CD4-positive, alpha-beta T cell treated with Interleukin-10 for 1 hour (primary cell): ENCODE measurements at regions not wholly inside any gene's neighbourhood (a gene's known extent, or its start where the extent isn't known, plus 50 kb on each side); places are given as distances from the start of the nearest gene placed in this dataset.
"Not testable (repeated sequence)": the region's sequence is repeated elsewhere in the genome, so short reads cannot be mapped to it uniquely, and the experiment has no call there.

ENCODE experiments used
- DNase-seq: peaks from one replicate; pipeline ENCODE4 v3.0.0-alpha.2; 2020

DNA sequence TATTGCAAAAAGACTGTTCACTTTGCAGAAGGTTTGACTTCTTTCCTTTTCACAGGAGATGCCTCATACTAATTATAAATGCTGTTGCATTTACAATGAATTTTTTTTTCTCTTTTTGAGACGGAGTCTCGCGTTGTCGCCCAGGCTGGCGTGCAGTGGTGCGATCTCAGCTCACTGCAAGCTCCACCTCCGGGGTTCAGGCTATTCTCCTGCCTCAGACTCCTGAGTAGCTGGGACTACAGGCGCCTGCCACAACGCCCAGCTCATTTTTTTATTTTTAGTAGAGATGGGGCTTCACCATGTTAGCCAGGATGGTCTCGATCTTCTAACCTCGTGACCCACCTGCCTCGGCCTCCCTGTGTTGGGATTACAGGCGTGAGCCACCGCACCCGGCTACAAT lies 290.5 kb upstream of the GATB start:
- not testable (repeated sequence) for DNase-seq

DNA sequence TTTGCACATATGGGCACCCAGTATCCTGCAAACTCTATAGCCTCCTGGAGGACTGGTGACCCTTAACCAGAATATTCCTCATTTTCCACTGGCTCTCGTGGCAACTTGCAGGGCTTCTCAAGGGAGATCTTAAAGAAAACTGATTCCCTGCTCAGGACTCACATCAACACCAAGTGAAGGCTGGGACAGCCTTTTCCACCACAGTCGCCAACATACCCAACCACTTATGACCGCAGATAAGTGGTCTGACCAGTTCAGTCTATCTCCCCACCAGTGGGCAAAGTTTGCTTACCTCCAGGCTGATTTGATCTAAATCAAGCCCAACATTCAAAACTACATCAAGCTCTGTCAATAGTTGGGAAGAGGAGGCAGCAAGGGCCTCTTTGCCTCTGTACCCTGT lies 289.3 kb upstream of the GATB start:
- DNase-seq, result no peak

DNA sequence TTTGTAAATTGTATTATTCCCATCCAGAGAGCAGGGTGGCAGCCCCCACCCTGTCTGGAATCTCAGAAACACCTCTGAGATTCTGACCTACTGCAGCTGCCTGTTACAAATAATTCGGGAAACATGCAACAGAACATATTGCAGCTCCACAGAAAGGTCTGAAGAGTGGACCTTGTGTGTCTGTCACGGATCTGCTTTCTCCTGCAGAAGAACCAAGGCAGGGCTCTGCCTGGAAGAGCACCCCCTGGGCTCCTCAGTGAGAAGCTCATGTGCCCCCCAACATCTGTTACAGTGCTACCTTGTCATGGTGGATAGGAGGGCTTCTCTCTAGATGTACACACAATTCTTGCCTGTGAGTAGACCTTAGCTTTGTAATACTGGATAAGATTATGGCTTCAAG lies 286.6 kb upstream of the GATB start:
- DNase-seq, result no peak

DNA sequence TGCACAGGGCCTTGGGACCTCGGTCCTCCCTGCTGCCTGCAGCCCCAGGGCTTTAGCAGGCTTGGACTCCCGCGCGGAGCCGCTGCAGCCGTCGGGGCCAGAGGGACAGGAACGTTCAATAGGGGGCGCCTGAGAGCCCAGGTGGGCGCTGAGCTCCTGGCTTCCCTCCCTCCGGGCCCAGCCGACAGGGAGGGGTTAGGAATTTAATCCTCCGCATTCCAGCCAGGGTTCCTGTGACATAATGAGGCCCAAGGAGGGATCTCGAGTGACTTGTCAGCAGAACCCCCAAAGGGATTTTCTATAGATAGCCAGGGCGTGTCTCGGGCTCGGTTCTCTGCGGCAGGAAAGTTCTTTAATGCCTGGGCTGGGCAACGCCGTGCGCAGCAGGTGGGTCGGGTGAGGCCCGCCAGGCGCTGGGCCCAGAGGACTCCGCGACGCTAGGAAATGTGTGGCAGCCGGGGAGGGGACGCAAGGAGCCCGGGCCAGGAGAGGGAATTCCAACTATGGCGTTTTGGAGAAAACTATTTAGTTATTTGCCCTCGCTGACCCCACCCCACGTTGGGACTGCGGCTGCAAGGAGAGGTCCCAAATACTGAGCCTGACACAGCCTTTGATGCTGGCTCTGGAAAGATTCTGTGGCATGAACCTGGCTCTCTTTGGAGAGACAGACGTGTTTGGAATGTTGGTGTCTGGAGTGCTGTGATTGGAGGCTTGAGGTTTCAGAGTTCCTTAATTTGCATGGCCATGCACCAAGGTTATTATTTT lies 285.2 kb upstream of the GATB start:
- no peak for DNase-seq

DNA sequence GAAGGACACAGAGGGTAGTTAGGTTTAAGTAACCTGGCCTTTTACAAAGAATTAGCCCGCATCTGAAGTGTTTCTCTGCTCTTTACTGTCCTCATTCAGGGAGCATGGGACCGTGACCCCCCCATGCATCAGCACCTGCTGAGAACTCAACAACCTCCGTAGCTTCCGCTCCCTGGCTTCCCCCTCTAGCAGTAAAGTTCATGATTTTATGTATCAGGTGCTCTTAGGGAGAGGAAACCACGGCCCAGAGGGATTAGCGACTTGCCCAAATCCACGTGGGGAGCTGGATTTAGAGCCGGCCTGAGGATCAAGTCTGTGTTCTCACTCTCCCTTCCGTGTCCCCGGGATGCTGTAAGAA lies 284.6 kb upstream of the GATB start:
- DNase-seq, result no peak

DNA sequence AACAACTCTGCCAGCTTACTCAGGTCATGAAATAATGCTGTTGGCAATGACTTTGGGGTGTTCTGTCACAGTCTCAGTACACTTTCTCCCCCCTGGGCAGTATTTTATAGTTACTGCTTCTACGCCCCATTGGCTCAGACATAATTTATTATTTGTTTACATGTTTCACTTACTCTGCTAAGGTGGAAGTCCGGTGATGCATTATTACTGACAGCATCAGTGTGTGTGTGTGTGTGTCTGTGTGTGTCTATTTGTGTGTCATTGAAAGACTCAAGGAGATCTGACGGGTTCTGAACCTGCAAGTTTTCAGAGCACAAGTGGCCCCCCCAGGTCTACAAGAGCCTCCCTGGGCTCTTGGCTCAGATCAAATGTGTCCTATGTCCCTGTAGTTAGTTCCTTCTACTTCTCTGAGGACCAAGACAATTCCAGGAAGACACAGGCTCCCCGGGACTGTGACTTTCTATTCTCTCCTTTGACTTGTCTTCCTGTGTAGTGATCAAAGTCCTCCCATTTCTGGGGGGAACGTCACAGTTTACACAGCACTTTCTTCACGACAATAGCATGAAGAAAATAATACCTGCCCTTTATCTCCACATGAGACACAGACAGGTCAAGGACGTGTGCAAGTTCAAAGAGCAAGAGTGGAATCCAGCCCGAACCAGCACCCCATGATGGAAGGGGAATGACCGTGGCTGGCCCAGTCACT lies 283.7 kb upstream of the GATB start:
- no peak for DNase-seq

DNA sequence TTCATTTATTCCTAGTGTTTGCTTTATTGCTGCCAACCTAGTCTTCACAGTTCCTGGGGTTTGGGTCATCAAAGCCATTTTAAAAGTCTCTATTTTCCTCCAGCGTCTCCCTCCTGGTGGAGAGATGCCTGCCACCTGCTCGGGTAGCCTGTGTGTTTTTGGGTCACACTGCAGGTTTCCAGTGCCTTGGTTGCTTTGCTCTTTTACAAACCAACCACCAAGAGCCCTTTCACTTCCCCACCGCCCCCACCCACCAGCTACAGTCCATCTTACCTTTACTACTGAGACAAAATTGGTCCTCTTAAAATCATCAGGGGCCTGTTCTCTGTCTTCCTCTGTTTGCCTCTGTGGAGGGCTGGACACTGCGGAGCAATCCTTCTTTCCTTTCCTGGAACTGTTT lies 280.5 kb upstream of the GATB start:
- DNase-seq, result no peak

DNA sequence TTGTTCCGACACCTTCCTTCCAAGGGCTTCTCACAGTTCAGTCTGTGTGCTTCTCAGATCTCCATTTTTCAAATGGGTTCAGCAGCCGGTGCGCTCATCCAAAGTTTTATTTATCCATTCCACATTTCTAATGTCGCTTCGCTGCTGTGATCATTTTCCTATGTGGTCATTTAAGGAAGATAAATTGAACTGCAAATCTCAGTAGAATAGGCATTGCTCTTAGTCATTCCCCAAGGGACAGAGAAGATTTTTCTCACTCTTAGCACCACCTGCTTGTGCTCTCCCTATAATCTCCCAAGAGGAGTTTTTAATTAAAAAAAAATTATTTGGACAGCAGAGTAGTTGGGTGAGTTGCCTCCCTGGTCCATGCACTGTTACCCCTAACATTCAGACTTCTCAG lies 278.9 kb upstream of the GATB start:
- no peak for DNase-seq

DNA sequence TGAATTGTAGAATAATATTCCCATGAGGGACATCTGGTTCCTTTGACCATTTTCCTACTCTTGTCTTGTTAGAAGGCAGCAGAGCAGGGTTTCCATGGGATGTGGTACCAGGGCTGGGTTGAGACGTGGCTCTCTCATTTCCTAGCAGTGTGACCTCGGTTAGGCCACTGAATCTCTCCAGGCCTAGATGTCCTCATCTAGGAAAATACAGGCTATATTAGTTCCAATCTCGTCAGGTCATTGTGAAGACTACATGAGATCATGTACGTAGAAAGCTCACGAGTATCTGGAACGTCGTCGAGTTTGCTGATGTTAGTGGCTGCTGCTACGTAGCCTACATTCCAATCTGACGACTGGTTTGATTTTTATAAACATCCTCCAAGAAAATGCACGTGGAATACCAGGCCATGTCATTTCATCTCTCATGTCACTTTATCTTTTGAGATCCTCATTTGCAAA lies 278.2 kb upstream of the GATB start:
- DNase-seq, result no peak

DNA sequence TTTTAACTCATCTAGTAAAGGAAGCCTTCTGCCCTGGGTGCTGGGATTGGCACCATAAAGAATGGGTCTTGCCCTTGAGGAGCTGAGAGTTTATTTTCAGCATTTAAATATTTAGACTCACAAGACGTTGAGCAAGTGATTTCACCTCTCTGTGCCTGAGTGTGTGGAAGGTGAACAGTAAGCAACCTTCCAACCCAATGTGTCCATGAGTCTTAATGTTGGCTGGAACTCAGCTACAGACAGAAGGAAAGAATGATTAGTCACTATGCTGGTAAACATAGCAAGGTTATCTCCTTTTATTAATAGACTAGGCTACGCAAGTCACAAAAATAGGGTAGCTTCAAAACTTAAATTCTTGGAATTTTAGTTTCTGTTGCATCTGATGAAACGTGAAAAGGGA lies 277.4 kb upstream of the GATB start:
- DNase-seq, result no peak

DNA sequence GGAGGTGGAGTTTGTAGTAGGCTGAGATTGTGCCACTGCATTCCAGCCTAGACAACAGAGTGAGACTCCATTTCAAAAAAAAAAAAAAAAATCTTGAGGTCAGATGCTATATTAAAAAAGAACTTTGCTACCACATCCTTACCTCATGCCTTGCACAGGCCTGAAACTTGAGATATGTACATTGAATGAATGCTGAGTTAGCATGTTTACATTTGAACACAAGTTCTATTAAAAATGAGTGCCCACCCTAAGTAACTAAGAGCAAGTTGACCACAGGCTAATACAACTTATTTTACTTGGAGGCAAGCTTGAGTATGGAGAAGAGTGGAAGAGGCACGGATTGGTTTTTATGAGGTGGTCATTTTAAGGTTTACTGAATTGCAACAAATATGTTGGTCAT lies 276.6 kb upstream of the GATB start:
- no peak for DNase-seq

DNA sequence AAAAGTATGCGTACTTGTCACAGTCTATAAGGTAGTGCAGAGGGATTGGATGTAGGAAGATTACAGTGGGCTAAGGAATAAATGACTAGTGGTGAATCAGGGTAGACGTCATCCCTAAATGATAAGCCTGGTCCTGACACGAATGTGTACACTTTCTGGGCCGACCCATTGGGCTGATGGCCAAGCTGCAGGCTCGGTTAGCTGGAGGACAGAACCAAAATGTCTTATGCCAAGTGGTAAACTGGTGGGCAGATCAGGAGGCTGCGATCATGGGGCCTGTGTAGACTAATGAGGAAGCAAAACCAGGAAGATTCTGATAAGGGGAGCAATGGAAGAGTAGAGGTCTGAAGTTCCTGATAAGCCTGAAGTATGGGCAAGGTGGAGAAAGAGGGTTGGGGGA lies 272.8 kb upstream of the GATB start:
- DNase-seq, result no peak

DNA sequence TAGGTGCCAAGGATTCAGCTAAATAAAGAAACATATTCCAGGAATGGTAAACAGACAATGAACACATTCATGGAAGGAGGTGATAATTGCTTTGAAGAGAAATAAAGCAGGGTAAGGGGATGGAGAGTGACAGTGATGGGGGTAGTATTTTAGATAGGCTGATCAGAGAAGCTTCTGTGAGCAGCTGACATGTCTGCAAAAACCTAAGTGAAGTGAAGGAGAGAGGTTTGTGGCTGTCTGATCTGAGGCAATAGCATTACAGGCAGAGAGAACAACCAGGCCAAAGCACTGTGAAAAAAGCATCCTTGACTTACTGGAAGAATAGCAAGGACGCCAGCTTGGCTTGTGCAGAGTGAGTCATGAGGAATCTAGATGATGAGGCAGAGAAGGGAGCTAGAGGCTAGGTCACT lies 271.9 kb upstream of the GATB start:
- DNase-seq, result no peak

DNA sequence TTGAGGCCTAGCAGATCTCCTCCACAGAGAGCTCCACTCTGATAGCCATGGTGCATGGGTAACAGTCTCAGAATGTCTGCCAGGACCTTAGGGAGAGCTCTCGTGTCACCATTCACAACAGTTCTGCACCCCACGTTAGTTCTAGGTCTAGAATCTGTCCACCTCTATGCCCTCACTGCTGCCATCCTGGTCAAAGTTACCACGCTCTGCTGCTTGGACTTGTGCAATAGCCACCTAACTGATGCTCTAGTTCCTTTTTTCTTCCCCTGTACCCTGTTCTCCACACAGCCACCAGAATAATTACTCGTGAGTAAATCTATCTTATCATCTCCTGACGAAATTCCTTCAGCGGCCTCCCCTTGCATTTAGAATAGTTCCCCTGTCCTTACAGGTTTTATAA lies 268.8 kb upstream of the GATB start:
- DNase-seq, result no peak

DNA sequence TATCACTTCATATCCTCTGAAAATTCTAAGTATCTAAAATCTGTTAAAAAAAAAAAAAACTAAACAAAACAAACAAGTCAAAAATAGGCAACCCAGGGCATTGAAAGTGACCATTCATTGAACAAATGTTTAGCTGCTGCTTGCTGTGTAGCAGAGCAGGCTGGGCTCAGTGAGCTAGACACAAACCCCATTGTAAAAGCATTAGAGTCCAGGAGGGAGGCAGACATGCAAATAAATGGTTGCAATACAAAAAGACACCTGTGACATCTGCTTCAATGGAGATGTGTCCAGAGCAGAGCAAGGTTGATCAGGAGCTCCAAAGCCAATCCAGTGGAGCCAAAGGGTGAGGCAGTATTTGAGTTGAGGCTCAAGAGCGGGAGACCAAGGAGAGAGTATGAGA lies 267.3 kb upstream of the GATB start:
- no peak for DNase-seq

DNA sequence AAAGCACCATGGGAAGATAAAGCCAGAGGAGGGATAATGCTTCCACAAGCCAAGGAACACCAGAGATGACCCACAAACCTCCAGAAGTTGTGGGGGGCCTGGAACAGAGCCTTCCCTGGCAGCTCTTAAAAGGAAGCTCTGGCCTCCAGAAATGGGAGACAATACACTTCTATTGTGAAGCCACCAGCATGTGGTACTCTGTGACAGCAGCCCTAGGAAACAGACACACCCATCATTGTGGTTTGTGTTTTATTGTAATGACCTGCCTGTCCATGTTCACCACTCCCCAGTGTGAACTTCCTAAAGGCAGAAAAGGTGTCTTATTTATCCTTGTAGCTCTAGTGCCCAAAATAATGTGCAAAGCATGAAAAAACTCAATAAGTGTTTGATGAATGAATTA lies 264.1 kb upstream of the GATB start:
- peak; percentile 22 for DNase-seq

DNA sequence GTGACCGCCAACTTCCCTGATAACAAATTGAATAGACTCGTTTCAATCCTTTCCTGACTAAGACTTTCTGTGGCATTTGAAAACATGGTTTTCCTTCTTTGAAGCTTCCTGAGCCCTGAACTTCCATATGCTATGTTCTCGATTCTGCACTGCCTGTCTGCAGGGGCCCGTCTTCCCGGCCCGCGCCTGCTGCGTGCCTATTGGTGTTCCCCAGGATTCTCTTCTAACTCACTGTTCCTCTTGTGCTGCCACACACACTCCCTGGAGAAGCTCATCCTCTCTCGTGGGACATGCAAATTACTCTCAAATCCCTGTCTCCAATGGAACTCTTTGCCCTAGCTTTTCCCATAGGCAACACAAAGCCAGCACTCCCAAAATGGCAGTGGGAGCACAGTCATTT lies 262.9 kb upstream of the GATB start:
- no peak for DNase-seq

DNA sequence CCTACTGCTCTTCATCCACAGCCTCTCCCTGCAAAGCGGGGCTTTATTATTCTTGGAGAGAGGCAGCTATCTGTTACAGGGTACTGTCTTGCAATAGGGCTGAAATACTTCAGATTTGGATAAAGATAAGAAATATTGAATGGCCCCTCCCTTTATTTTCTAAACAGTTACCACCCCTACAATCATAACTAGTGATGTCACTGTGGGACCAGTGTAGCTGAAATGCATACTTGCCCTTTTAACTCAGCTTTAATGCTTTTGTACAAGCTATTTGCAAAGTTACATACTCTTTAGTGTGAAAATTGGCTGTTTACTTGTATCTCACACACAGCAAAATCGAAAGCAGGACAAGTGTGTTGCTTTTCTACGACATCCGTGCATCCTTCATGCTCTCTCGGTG lies 261.7 kb upstream of the GATB start:
- DNase-seq, result no peak

DNA sequence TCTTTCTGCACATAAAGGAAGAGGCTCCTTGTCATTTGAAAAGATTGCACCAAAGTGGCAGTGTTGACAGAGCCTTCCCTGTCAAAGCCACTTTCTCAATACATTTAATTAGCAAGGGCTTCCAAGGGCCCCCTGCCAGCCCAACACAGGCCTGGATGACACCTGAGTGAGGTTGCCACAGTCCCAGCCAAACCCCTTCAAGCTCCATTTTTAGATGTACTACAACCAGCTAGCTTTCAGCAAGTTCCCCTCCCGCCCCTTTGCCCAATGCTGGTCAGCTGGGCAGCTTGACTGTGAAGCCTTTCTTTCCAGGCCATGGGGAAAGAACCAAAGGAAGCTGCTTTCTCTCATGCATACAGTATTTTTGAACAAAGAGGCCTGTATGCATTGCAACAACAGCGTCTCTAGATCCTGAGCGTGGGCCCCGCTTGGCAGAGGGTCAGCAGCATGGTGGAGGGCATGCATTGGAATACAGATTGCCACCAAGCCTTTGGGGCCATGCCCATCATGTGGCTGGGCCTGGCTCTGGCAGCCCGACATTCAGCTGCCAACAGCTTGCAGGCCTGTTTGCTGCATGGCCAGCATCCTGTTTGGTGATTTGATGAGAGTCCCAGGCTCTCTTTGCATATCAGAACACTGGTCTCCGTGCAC lies 261.1 kb upstream of the GATB start:
- no peak for DNase-seq

DNA sequence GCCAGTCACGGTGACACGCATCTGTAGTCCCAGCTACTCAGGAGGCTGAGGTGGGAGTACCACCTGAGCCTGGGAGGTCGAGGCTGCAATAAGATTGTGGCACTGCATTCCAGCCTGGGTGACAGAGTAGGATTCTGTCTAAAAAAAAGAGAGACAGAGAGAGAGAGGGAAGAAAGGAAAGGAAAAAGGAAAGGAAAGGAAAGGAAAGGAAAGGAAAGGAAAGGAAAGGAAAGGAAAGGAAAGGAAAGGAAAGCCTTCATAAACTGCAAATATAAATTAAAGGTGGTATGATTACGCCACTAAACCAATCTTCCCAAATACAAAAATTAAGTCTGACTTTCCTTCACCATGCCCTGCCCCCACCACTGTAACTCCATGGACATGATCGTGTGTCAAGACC lies 259.3 kb upstream of the GATB start:
- no peak for DNase-seq

DNA sequence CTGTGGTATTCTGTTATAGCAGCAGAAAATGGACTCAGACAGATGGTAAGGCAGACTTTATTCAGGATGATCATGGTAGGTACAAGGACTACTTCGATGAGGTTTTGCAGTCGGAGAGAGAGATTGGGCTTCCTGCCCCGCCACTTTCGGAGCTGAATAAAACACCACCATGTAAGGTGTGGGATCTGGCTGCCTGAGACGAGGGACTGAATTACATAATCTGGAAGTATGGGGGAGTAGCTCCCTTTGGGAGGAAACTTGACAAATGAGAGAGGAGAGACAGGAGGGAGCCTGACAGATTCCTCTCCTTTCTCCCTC lies 255.5 kb upstream of the GATB start:
- DNase-seq, result no peak

DNA sequence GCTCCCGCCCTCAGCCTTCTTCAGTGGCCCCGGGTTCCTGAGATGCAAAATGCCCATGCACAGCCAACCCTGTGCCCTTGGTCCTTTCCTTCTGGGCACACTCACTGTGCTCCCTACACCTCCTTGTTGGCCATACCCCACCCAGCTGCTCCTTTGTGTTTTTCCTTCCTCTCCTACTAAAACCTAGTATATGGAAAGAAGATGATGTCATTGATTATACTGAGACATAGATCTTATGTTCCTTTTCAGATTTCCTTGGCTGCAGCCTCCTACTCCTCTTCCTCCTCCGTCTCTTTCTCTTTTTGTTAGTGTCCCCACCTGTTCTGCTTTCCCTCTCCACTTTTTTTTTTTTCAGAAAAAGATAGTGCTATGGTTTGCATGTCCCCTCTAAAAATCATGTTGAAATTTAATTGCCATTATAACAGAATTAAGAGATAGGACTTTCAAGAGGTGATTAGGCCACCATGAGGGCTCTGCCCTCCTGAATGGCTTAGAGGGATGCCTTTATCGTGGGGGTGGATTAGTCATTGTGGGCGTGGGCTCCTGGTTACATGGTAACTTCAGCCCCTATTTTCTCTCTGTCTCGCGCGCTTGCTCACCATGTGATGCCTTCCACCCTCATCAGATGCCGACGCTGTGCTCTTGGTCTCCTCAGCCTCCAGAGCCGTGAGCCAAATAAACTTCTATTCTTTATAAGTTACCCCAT lies 254.9 kb upstream of the GATB start:
- no peak for DNase-seq

DNA sequence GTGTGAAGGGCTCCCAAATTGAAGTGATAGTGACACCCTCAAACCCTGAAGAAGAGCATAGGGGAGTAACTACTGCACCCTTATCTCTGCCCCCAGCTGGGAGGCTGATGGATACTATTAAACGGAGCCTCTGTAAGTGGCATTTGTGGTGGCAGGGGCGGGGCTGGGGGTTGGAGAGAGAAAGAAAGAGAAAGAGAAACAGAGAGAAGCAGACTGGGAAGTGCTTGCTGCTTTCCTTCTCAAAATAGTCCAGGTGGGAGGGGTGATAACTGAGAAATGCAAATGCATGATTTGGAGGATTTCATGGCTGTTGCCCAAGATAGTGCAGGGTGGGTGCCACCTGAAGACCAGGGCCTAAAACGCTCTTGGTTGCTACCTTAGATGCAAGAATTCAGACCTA lies 253.5 kb upstream of the GATB start:
- DNase-seq, result peak; percentile 53

DNA sequence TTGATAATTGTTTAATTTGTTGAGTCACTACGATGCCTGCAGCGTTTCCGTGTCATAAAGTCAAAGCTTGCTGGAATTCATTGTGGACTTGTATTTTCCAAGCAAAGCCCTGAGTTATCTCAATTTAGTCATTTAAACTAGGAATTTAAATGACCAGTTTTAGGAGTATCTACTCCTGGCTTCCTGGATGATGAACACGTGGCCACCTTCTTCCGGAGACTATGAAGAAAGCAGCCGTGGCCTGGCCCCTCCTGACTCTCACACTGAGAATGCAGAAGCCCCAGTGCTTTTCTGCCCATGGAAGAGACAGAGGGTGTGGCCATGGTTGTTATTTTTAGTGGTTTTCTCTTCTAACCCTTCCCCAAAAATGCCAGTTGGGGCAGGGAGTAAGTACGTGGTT lies 250.7 kb upstream of the GATB start:
- DNase-seq, result no peak
